ENCODE measurements at regions not wholly inside any gene's neighbourhood (a gene's known extent, or its start where the extent isn't known, plus 50 kb on each side); places are given as distances from the start of the nearest gene placed in this dataset.

- DNase-seq (ENCODE audit: low spot score), result no peak
- no peak overlapping the region for H3K4me3 ChIP-seq
- TF ChIP-seq CTCF (IDR thresholded peaks at IDR 0.05), result no peak
- no peak overlapping the region for H3K27ac ChIP-seq
Observed at GRCh38 chr2:234711308-234711707, 214.4 kb upstream of the ARL4C start.

GRCh38 chr2:234710587-234710986, 213.7 kb upstream of the ARL4C start:
- no peak for TF ChIP-seq CTCF (IDR thresholded peaks at IDR 0.05)
- no peak for DNase-seq (ENCODE audit: low spot score)
- H3K4me3 ChIP-seq, result no peak overlapping the region
- no peak overlapping the region for H3K27ac ChIP-seq

- no peak for DNase-seq (ENCODE audit: low spot score)
- Histone ChIP-seq H3K4me3 (no peak overlapping the region), H3K27ac (no peak overlapping the region)
- no peak for TF ChIP-seq CTCF (IDR thresholded peaks at IDR 0.05)
Observed at GRCh38 chr2:234710066-234710465, 213.2 kb upstream of the ARL4C start.

- DNase-seq (ENCODE audit: low spot score), result no peak
- no peak for TF ChIP-seq CTCF (IDR thresholded peaks at IDR 0.05)
- Histone ChIP-seq H3K27ac (no peak overlapping the region), H3K4me3 (no peak overlapping the region)
Observed at GRCh38 chr2:234708717-234709116, 211.8 kb upstream of the ARL4C start.

GRCh38 chr2:234708091-234708683, 211.3 kb upstream of the ARL4C start:
- no peak for TF ChIP-seq CTCF (IDR thresholded peaks at IDR 0.05)
- no peak overlapping the region for H3K4me3 ChIP-seq
- H3K27ac ChIP-seq, result no peak overlapping the region
- DNase-seq (ENCODE audit: low spot score), result no peak

- H3K27ac ChIP-seq, result no peak overlapping the region
- no peak overlapping the region for H3K4me3 ChIP-seq
- no peak for TF ChIP-seq CTCF (IDR thresholded peaks at IDR 0.05)
- no peak for DNase-seq (ENCODE audit: low spot score)
Observed at GRCh38 chr2:234706086-234706485, 209.2 kb upstream of the ARL4C start.

- no peak for TF ChIP-seq CTCF (IDR thresholded peaks at IDR 0.05)
- Histone ChIP-seq H3K4me3 (no peak overlapping the region), H3K27ac (no peak overlapping the region)
- DNase-seq (ENCODE audit: low spot score), result no peak
Observed at GRCh38 chr2:234705108-234705507, 208.2 kb upstream of the ARL4C start.

Data from coronary artery (tissue), 2 donors.